ENCODE measurements at regions not wholly inside any gene's neighbourhood (a gene's known extent, or its start where the extent isn't known, plus 50 kb on each side); places are given as distances from the start of the nearest gene placed in this dataset.
A peak's percentile ranks its signal among the peaks of the same experiment; 100 is the strongest.

GRCh38 chr3:148309390-148310035 lies 388.2 kb upstream of the AGTR1 start:
- Histone ChIP-seq H3K4me3 (ENCODE audit: low read depth in 2 of 2, low read length in 2 of 2) (no peak overlapping the region), H3K9me3 (ENCODE audit: control insufficient read depth, insufficient read depth, low read depth, low read length) (no peaks in the 10 kb centered on the region; the same call in 1 of the 2 replicates), H3K36me3 (ENCODE audit: control insufficient read depth, insufficient read depth, low read length) (no peaks in the 10 kb centered on the region), H3K4me1 (ENCODE audit: control insufficient read depth, insufficient read depth, low read length) (no peaks in the 10 kb centered on the region), H3K27ac (ENCODE audit: low read length) (no peak overlapping the region), H3K27me3 (ENCODE audit: control insufficient read depth, insufficient read depth, low read length) (no peaks in the 10 kb centered on the region)
- POLR2A ChIA-PET: no interaction called here
- intact Hi-C loops (cut with micrococcal nuclease; ENCODE audit: unreplicated experiment) (no loop called here), in situ Hi-C loops (cut with HindIII; ENCODE audit: low pct_unique_long_range_greater_than_20kb, low sequenced_read_pairs) (no loop called here)
- CTCF ChIA-PET: no interaction called here
- TF ChIP-seq CTCF (IDR thresholded peaks at IDR 0.05) (peak; percentile 70), TCF7L2 (IDR thresholded peaks at IDR 0.05; ENCODE audit: low read depth, low read length) (no peak)
- BruUV-seq (replicated peaks): no TSS peak
- ATAC-seq (no peak), DNase-seq (ENCODE audit: low read depth, low spot score) (peak; percentile 15)

- Histone ChIP-seq H3K36me3 (ENCODE audit: control insufficient read depth, insufficient read depth, low read length) (no peaks in the 10 kb centered on the region), H3K9me3 (ENCODE audit: control insufficient read depth, insufficient read depth, low read depth, low read length) (no peaks in the 10 kb centered on the region), H3K27me3 (ENCODE audit: control insufficient read depth, insufficient read depth, low read length) (no peaks in the 10 kb centered on the region), H3K4me1 (ENCODE audit: control insufficient read depth, insufficient read depth, low read length) (no peaks in the 10 kb centered on the region), H3K4me3 (ENCODE audit: low read depth in 2 of 2, low read length in 2 of 2) (no peak overlapping the region), H3K27ac (ENCODE audit: low read length) (no peak overlapping the region)
- DNase-seq (ENCODE audit: low read depth, low spot score) (no peak), ATAC-seq (no peak)
- BruUV-seq (replicated peaks): no TSS peak
- ChIA-PET POLR2A (no interaction called here), CTCF (no interaction called here)
- in situ Hi-C loops (cut with HindIII; ENCODE audit: low pct_unique_long_range_greater_than_20kb, low sequenced_read_pairs): no loop called here
- intact Hi-C loops (cut with micrococcal nuclease; ENCODE audit: unreplicated experiment): no loop called here
- no peak for TF ChIP-seq REST (IDR thresholded peaks at IDR 0.05; ENCODE audit: insufficient read depth in 1 of 2, low read depth in 2 of 2, low read length in 1 of 2)
- TF ChIP-seq POLR2AphosphoS5 (IDR thresholded peaks at IDR 0.05; ENCODE audit: low read depth, low read length): no peak
- no peak for TF ChIP-seq TCF7L2 (IDR thresholded peaks at IDR 0.05; ENCODE audit: low read depth, low read length)
- no peak for TF ChIP-seq SIN3A (IDR thresholded peaks at IDR 0.05; ENCODE audit: borderline replicate concordance, insufficient read depth, low read depth, low read length)
- no peak for TF ChIP-seq CTCF (IDR thresholded peaks at IDR 0.05)
Observed at GRCh38 chr3:148315756-148316155, 381.9 kb upstream of the AGTR1 start.

Data from Panc1 (cell line).